IPS-NIHi11 (cell line): ENCODE measurements at regions not wholly inside any gene's neighbourhood (a gene's known extent, or its start where the extent isn't known, plus 50 kb on each side); places are given as distances from the start of the nearest gene placed in this dataset.
A peak's percentile ranks its signal among the peaks of the same experiment; 100 is the strongest.

Source experiments
- DNase-seq: peaks from one replicate; pipeline ENCODE4 v3.0.0; 2012; ENCODE audit warnings: mixed read lengths, low spot score

DNA sequence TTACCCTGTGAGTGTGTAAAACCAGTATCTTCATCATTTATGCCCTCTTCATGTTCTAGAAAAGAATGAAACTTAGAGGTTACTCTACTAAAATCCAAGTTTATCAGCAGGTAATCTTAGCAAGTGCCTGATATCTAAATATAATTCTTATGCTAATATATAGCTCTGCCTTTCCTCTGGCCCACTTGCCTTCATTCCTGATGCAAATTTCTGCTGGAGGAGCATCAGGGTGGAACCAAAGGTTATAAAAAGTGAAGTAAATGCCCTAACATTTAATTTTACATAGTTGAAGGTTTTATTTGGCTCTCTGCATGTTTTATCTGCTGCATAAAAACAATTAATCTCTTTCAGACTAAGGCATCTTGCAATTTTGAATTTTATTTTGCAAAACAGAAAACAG, 936.2 kb downstream of the ROBO2 start:
- DNase-seq, result no peak

DNA sequence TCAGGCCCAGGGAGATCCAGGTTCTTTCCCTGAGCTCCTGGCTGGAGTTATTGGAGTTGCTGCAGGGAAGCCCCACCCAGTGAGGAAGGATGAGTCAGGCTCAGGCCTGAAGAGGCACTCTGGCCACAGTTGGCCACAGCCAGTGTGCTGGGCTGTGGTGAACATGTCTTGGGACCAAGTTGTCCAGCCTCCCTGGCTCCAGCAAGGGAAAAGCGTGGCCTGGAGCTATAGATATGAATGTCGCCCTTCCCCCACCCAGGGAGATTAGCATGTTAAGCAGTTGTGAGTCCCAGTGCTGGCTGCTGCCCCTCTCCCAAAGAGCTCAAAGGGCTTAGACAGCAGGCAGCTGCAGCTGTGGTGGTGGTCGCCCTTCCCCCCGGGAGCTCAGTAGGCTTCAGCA, 963.2 kb downstream of the ROBO2 start:
- DNase-seq, result no peak

DNA sequence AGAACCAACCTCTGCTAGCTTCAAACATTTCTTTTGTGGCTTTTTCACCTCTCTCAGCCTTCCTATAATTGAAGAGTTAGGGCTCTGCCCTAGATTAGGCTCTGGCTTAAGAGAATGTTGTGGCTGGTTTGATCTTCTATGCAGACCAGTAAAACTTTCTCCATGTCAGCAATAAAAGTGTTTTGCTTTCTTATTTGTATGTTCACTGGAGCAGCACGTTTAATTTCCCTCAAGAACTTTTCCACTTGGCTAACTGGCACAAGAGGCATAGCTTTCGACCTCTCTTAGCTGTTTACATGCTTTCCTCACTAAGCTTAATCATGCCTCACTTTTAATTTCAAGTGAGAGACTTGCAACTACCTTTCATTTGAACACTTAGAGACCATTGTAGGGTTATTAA, 964.7 kb downstream of the ROBO2 start:
- no peak for DNase-seq

- no peak for DNase-seq
Observed at GRCh38 chr3:78013653-78014052, 973.8 kb downstream of the ROBO2 start.

DNA sequence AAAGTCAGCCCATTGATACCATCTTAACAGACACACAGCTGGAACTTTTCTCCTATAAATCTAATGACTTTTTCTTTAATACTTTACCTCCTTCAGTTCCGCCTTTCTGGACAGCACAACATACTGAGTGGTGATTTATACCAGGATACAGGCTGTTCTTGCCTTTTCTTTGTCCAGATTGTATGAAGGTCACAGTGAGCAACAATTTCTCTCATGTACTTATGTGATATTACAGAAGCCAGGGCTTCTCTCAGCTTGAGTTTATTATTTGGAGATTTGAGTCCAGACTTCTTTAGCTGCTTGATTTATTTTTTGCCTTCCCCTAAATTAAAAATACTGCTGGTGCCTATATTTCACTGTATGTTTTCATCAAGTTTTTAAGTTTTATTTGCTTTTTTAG, 976.0 kb downstream of the ROBO2 start:
- no peak for DNase-seq

DNA sequence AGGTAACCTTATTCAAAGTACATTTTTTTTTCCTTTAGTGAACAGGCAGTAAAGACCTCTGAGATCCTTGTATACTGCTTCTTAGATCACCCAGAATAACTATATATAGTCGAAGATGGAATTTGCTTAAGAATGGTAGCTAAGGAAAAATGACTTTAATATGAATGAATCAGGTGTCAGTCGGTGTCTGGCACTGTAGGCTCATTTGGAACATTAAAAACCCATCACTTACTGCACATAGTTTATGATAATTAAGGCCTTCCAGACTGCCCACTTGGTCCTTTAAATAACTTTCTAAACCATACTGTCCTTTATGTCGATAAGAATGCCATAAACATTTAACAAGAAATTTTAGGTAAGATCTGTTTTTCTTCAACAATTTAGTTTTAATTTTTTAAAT, 981.8 kb downstream of the ROBO2 start:
- no peak for DNase-seq

DNA sequence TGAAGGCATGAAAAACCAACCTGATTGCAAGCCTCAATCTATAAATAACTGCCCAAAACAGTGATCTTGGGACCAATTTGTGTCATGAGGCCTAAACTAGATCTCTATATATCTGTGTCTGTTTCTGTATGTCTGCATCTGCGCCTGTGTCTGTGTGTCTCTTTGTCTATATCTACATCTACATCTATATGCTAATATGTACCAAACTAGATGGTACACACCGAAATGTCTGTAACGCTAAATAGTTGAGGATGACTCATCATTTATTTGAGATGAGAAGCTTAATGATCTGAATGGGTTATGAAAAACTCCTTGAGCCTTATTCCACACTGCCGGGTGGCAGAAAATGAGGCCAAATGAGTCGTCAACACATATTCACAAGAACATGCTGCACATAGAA, 982.3 kb downstream of the ROBO2 start:
- DNase-seq, result no peak

GRCh38 chr3:78023257-78023656, 983.4 kb downstream of the ROBO2 start:
- DNase-seq, result no peak

GRCh38 chr3:78025916-78026315, 986.0 kb downstream of the ROBO2 start:
- no peak for DNase-seq

- DNase-seq, result no peak
Observed at GRCh38 chr3:78026318-78026828, 986.5 kb downstream of the ROBO2 start.

GRCh38 chr3:78029775-78030174, 989.9 kb downstream of the ROBO2 start:
- peak; percentile 21 for DNase-seq

DNA sequence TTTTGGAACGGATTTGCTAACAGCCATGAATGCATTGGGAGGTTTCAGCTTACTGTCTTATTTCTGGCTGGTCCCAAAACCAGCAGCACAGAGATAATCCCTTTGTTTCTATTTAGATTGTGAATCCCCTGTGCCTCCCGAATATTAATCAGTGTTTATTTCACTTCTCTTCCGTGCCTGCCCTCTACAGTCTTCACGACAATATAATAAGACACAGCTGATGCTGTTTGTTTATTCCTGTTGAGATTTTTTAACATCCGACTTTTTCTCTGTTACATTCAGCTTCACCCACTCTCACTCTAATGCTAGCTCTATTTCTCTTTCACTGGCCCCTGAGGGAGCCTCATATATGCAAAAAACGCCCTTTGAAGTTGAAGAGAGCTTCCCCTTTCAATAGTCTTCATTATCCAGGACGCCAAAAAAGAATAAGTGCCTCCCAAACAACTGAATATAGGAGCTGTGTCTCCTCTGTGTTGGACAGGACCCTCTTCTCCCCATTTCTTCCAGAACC, 995.3 kb downstream of the ROBO2 start:
- no peak for DNase-seq

DNA sequence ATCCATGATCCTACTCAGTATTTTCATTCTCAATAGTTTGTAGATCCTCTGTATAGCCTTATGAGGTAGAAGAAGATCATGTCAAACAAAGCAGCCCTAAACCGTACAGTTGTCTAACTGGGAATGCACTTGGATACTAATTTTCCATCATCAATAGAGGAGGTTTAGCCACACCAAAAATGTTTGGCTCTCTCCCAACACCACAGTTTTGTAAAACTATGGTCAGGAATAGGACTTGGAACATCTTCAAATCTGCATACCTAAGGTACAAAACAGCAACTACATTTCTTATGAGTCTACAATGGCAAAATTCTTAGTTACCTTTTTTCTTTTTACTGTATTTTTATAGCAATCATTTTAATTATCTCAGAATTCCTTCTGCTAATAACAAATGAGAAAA, 1001.6 kb downstream of the ROBO2 start:
- DNase-seq, result no peak

DNA sequence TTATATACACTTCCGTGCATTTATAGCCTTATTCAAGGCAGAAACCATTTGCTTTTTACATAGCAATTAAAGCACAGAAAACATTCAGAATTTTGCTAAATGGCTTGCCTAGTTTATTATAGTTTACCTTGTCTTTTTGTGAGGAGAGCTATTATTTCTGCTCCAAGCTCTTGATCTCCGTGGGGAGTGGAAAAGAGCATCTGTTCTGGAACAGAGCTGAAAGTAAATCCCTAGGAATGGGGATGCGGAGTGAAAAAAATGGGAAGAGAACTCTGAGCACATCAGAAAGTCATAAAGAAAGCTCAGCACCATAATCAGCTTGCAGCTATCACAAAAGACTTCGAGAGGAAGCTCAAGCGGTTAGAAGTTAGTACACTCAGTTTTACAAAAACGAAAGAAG, 1006.7 kb downstream of the ROBO2 start:
- DNase-seq, result no peak

GRCh38 chr3:78048698-78049097, 1008.8 kb downstream of the ROBO2 start:
- DNase-seq, result no peak

DNA sequence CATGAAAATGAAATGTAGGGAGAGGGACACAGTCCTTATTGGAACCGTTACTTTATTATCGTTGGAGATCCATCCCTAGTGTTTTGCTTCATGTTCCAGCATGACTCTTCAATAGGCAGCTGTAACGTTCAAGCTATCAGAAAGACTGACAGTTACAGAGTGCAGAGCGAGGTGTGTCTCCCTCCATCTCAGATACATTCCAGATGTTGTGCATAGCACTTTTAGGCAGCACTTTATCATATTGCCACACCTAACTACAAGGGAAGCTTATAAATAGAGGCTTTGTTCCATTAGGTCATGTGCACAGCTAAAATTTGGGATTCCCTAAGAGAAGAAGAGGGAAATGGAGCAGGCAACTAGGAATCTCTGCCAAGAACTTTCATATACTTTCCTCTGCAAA, 1009.6 kb downstream of the ROBO2 start:
- no peak for DNase-seq

GRCh38 chr3:78050276-78051065, 1010.6 kb downstream of the ROBO2 start:
- no peak for DNase-seq

DNA sequence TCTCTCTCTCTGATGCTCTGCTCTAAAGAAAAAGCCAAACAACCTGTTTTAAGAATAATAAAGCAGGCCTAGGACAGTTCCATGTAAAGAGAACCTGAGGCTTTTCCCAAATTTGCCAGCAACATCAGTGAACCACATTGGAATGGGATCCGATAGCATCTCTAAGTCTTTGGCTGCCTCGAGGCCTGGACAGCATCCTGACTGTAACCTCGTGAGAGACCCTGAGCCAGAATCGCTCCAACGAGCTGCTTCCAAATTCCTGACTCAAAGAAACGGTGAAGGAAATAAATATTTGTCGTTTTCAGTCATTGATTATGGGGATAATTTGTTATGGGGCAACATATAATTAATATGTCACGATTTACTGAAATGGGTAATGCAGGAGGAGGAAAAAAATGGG, 1012.8 kb downstream of the ROBO2 start:
- DNase-seq, result no peak

- peak; percentile 7 for DNase-seq
Observed at GRCh38 chr3:78066287-78066686, 1026.4 kb downstream of the ROBO2 start.

DNA sequence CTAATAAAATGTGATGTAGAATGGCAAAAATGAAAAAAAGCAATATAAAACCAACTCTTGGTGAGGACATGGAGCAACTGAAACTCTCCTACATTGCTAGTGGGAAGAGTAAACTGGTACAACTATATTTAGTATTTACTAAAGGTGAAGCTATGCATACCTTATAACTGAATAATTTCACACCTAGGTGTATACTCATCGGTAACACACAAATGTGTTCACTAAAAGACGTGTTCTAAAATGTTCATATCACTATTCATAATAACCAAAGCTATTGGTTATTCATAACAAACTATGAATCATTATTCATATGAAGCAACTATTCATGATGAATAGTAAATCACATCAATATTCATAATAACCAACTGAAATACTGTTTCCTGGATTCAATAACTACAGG, 1030.3 kb downstream of the ROBO2 start:
- no peak for DNase-seq

DNA sequence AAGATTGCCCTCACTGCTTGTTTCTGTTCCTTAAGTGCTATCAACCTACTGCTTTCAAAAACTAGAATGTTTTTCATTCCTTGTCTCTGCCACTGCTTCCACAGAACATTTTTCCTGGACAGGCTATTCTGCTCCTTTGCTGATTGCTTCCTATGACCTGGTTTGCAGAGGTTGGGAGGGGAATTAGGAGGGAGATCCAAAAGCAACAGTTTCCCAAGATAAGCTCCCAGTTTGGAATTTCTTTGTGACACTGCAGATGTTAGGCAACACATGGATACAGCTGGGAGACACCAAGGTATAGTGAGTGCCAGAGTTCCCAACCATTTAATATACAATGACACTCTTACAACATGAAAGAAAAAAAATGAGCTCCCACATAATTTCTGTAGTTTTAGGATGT, 1036.5 kb downstream of the ROBO2 start:
- no peak for DNase-seq

- DNase-seq, result no peak
Observed at GRCh38 chr3:78077178-78077577, 1037.3 kb downstream of the ROBO2 start.

GRCh38 chr3:78077842-78078241, 1037.9 kb downstream of the ROBO2 start:
- DNase-seq, result no peak

GRCh38 chr3:78079514-78079913, 1039.6 kb downstream of the ROBO2 start:
- DNase-seq, result no peak
